Endothelial cell (in vitro differentiated cells): ENCODE measurements at regions not wholly inside any gene's neighbourhood (a gene's known extent, or its start where the extent isn't known, plus 50 kb on each side); places are given as distances from the start of the nearest gene placed in this dataset.

Experiments used
- DNase-seq: peaks from one replicate; pipeline ENCODE4 v3.0.0; 2021; ENCODE audit warnings: low spot score
- H3K27ac Mint-ChIP-seq: one replicate; pipeline ENCODE4 v1.8.0; 2021; ENCODE audit warnings: mixed read lengths, inconsistent platforms; ENCODE audit not compliant: unreplicated experiment
- H3K27me3 Mint-ChIP-seq: one replicate; pipeline ENCODE4 v1.8.0; 2021; ENCODE audit warnings: mild to moderate bottlenecking, moderate library complexity, mixed read lengths, inconsistent platforms; ENCODE audit not compliant: unreplicated experiment
- H3K36me3 Mint-ChIP-seq: one replicate; pipeline ENCODE4 v1.8.0; 2021; ENCODE audit warnings: mild to moderate bottlenecking, low read depth, mixed read lengths, inconsistent platforms; ENCODE audit not compliant: unreplicated experiment
- H3K4me1 Mint-ChIP-seq: one replicate; pipeline ENCODE4 v1.8.0; 2021; ENCODE audit warnings: mild to moderate bottlenecking, mixed read lengths, inconsistent platforms; ENCODE audit not compliant: unreplicated experiment
- H3K4me3 Mint-ChIP-seq: one replicate; pipeline ENCODE4 v1.8.0; 2021; ENCODE audit warnings: mild to moderate bottlenecking, mixed read lengths, inconsistent platforms; ENCODE audit not compliant: unreplicated experiment
- H3K9me3 Mint-ChIP-seq: one replicate; pipeline ENCODE4 v1.8.0; 2021; ENCODE audit warnings: mixed read lengths, inconsistent platforms; ENCODE audit not compliant: unreplicated experiment
- TF ChIP-seq, protein P1 (sequence below): fragments of 200-600 bp; sonication (generic); IDR thresholded peaks from one replicate; pipeline ENCODE4 v1.5.0; 2021; ENCODE audit warnings: antibody characterized with exemption; ENCODE audit not compliant: unreplicated experiment

DNA sequence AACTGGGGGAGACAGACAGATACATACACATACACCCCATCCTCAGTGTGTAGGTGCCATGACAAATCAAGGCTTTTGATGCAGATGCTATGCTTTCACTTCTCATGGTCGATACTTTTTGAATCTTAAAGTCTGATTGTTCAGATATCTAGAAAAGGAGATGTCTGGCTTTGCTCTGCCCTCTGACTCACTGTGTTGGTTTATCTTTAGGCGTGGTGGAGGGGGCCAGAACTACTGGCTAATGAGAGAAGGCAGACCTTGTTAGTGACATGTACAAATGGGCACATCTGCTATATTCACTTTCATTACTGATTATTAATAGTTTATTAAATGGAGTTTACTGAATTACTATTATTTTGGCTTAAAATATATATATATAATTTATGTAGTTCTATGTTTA lies 444.3 kb upstream of the RGS6 start:
- no peaks in the 10 kb centered on the region for H3K27me3 Mint-ChIP-seq
- no peak overlapping the region for H3K27ac Mint-ChIP-seq
- peaks cover 6% of the 10 kb centered on the region for H3K4me1 Mint-ChIP-seq
- H3K36me3 Mint-ChIP-seq, result peaks cover 3% of the 10 kb centered on the region
- no peak for DNase-seq
- no peaks in the 10 kb centered on the region for H3K9me3 Mint-ChIP-seq
- no peak overlapping the region for H3K4me3 Mint-ChIP-seq
- TF ChIP-seq, protein P1, sequence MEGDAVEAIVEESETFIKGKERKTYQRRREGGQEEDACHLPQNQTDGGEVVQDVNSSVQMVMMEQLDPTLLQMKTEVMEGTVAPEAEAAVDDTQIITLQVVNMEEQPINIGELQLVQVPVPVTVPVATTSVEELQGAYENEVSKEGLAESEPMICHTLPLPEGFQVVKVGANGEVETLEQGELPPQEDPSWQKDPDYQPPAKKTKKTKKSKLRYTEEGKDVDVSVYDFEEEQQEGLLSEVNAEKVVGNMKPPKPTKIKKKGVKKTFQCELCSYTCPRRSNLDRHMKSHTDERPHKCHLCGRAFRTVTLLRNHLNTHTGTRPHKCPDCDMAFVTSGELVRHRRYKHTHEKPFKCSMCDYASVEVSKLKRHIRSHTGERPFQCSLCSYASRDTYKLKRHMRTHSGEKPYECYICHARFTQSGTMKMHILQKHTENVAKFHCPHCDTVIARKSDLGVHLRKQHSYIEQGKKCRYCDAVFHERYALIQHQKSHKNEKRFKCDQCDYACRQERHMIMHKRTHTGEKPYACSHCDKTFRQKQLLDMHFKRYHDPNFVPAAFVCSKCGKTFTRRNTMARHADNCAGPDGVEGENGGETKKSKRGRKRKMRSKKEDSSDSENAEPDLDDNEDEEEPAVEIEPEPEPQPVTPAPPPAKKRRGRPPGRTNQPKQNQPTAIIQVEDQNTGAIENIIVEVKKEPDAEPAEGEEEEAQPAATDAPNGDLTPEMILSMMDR, result no peak

DNA sequence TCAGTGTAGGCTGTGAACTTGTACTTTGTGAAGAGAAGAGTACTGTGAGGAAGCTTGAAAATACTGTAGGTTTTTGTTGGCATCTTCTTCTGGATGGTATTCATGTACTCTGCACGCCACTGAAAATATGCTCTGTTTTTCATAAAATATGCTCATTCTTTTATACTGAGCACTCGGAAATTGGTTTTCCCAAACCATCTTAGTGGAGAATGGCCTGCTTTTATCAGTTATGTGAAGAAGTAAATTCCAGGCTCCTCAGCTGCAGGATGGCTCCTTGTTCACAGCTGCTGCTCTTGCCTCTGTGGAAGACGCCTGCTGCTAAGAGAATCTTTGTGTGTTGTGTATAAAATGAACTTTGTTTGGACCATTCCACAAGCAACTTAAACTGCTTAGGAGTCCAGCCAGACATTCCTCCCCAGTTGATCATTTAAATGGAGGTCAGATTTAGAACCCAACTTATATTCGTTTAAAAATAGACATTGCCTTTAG lies 443.5 kb upstream of the RGS6 start:
- H3K4me3 Mint-ChIP-seq, result no peak overlapping the region
- peaks cover 7% of the 10 kb centered on the region for H3K4me1 Mint-ChIP-seq
- no peak for DNase-seq
- TF ChIP-seq, protein P1, result no peak
- peaks cover 3% of the 10 kb centered on the region for H3K36me3 Mint-ChIP-seq
- no peak overlapping the region for H3K27ac Mint-ChIP-seq
- no peaks in the 10 kb centered on the region for H3K9me3 Mint-ChIP-seq
- no peaks in the 10 kb centered on the region for H3K27me3 Mint-ChIP-seq

DNA sequence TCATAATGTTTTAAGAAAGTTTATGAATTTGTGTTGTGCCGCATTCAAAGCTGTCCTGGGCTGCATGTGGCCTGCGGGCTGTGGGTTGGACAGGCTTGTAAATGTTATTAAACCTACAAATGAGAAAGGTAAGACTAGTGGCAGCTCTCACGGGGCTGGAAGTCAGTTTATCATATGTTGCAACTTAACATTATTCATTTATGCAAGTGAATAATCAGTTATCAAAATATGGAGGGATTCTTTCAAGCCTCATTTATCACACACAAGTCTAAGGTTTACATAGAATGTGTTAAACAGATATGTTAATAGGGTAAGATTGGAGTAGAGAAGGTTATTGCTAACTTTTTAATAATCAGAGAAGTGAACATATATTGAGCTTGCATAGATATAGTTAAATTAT lies 442.5 kb upstream of the RGS6 start:
- Mint-ChIP-seq H3K36me3 (peaks cover 3% of the 10 kb centered on the region), H3K27me3 (no peaks in the 10 kb centered on the region), H3K4me1 (peaks cover 10% of the 10 kb centered on the region), H3K9me3 (no peaks in the 10 kb centered on the region), H3K27ac (no peak overlapping the region), H3K4me3 (no peak overlapping the region)
- TF ChIP-seq, protein P1, result no peak
- DNase-seq, result no peak

DNA sequence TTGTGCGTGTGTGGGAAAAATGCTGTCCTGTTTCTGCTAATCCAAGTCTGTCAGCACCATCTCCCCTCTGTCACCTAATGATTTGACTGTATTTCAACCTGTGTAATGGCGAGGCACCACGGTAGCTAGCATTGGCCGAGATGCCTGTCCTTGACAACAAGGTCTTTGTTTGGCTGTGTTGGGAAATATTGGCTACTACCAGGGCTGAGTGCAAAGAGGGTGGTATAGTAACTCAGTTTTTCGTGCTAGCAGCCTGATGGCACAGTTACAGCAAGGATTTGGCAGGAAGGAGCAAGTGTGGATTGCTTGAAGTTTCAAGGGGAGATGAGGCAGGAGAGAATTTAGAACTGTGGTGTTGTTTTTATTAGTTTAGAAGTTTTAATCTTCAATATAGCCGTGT lies 440.3 kb upstream of the RGS6 start:
- Mint-ChIP-seq H3K9me3 (no peaks in the 10 kb centered on the region), H3K4me1 (peaks cover 10% of the 10 kb centered on the region), H3K4me3 (no peak overlapping the region), H3K27me3 (no peaks in the 10 kb centered on the region), H3K27ac (peak overlapping the region; percentile 6), H3K36me3 (peaks cover 4% of the 10 kb centered on the region)
- TF ChIP-seq, protein P1, result no peak
- no peak for DNase-seq

DNA sequence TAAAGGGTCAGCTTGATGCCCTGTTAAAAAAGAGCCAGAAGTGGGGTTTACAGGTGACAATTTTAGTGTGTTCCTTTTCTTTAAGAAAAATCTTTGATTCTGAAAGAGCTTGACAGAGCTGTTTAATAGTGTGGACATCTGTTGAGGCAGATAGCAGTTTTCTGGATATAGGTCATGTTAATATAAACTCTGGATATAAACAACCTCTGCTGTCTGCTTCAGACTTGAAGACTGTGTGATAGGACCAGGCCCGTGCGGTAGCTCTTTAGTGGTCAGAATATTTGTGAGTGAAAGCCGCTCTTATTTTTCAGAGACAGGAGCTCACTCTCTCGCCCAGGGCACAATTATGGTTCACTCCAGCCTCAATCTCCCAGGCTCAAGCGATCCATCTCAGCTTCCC lies 439.9 kb upstream of the RGS6 start:
- Mint-ChIP-seq H3K27ac (peak overlapping the region; percentile 6), H3K4me1 (peaks cover 9% of the 10 kb centered on the region), H3K27me3 (no peaks in the 10 kb centered on the region), H3K36me3 (peaks cover 4% of the 10 kb centered on the region), H3K4me3 (no peak overlapping the region), H3K9me3 (no peaks in the 10 kb centered on the region)
- TF ChIP-seq, protein P1, result no peak
- DNase-seq, result no peak
